ENCODE measurements at regions not wholly inside any gene's neighbourhood (a gene's known extent, or its start where the extent isn't known, plus 50 kb on each side); places are given as distances from the start of the nearest gene placed in this dataset.

- TF ChIP-seq, protein P1, sequence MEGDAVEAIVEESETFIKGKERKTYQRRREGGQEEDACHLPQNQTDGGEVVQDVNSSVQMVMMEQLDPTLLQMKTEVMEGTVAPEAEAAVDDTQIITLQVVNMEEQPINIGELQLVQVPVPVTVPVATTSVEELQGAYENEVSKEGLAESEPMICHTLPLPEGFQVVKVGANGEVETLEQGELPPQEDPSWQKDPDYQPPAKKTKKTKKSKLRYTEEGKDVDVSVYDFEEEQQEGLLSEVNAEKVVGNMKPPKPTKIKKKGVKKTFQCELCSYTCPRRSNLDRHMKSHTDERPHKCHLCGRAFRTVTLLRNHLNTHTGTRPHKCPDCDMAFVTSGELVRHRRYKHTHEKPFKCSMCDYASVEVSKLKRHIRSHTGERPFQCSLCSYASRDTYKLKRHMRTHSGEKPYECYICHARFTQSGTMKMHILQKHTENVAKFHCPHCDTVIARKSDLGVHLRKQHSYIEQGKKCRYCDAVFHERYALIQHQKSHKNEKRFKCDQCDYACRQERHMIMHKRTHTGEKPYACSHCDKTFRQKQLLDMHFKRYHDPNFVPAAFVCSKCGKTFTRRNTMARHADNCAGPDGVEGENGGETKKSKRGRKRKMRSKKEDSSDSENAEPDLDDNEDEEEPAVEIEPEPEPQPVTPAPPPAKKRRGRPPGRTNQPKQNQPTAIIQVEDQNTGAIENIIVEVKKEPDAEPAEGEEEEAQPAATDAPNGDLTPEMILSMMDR (IDR thresholded peaks at IDR 0.05) = no peak
- no peak for TF ChIP-seq POLR2AphosphoS5 (IDR thresholded peaks at IDR 0.05)
- TF ChIP-seq POLR2A (IDR thresholded peaks at IDR 0.05) = no peak
Observed at GRCh38 chr3:88595026-88595425, 445.3 kb downstream of the C3orf38 start.

Measured in breast epithelium (tissue), 3 donors.